ENCODE measurements at regions not wholly inside any gene's neighbourhood (a gene's known extent, or its start where the extent isn't known, plus 50 kb on each side); places are given as distances from the start of the nearest gene placed in this dataset.

- TF ChIP-seq EZH2 (IDR thresholded peaks at IDR 0.05) (no peak), CEBPB (IDR thresholded peaks at IDR 0.05; ENCODE audit: low read depth) (peak; percentile 45), RAD21 (IDR thresholded peaks at IDR 0.05; ENCODE audit: low read depth) (peak; percentile 37), POLR2AphosphoS5 (IDR thresholded peaks at IDR 0.05; ENCODE audit: low read depth, low read length) (0 out of 2 replicates have a peak, but pooled peaks have one; percentile 36)
These were observed 101.2 kb upstream of the EGLN3 start (continued) for GRCh38 chr14:34051966-34052657.

- Histone ChIP-seq H3K4me2 (ENCODE audit: low read length) (no peak overlapping the region), H3K9me2 (ENCODE audit: insufficient read depth) (no peaks in the 10 kb centered on the region), H3K79me2 (ENCODE audit: insufficient read depth, low read length) (no peaks in the 10 kb centered on the region), H3K9me3 (ENCODE audit: control insufficient read depth in 1 of 2, insufficient read depth in 1 of 2, low read depth in 1 of 2, low read length in 2 of 2) (no peaks in the 10 kb centered on the region), H3K9ac (ENCODE audit: low read length) (no peak overlapping the region), H3K27me3 (ENCODE audit: insufficient read depth, low read length) (no peaks in the 10 kb centered on the region), H4K20me1 (ENCODE audit: insufficient read depth) (no peaks in the 10 kb centered on the region), H3K4me3 (replicated peaks in 1 of 2; ENCODE audit: low read depth in 1 of 2, low read length in 2 of 2) (no peak overlapping the region), H3K36me3 (ENCODE audit: control insufficient read depth in 1 of 2, insufficient read depth in 2 of 2, low read length in 2 of 2) (no peaks in the 10 kb centered on the region), H3K4me1 (ENCODE audit: control insufficient read depth in 1 of 2, insufficient read depth in 2 of 2, low read length in 2 of 2) (peaks cover 30 to 41% of the 10 kb centered on the region in 2 experiments), H3K27ac (ENCODE audit: low read depth, low read length) (no peak overlapping the region), H2AFZ (ENCODE audit: low read depth, low read length, poor library complexity, severe bottlenecking) (no peak overlapping the region)
- no peak for TF ChIP-seq CTCF (IDR thresholded peaks at IDR 0.05 in 2 of 3, conservative IDR thresholded peaks at IDR 0.05 in 1 of 3; ENCODE audit: borderline replicate concordance in 1 of 3, insufficient read depth in 1 of 3, low read depth in 2 of 3, low read length in 2 of 3)
- no peak for TF ChIP-seq ZBTB33 (IDR thresholded peaks at IDR 0.05; ENCODE audit: extremely low read depth, insufficient replicate concordance, low read length)
- POLR2A ChIA-PET, result interaction anchor here (2.4 kb wide), 1 partner anchor 9 kb away, joined by 9 read pairs; no protein-coding TSS in a partner anchor
- ATAC-seq (no peak), DNase-seq (ENCODE audit: low read depth, low spot score) (no peak)
- RAD21 ChIA-PET (ENCODE audit: low non-redundant PET in 1 of 2, low total read pairs in 2 of 2, uncharacterized antibody in 2 of 2, unreplicated experiment in 2 of 2), result no interaction called here
- intact Hi-C loops (cut with micrococcal nuclease), result loop anchor here (5.0 kb wide), 1 partner anchor 113 kb away; no protein-coding TSS in a partner anchor
- CTCF ChIA-PET, result no interaction called here
- no TSS peak for BruUV-seq (replicated peaks)
These were observed 99.7 kb upstream of the EGLN3 start for GRCh38 chr14:34050606-34051005.

Data from HCT116 (cell line).